H1 (cell line): ENCODE measurements at regions not wholly inside any gene's neighbourhood (a gene's known extent, or its start where the extent isn't known, plus 50 kb on each side); places are given as distances from the start of the nearest gene placed in this dataset.
A peak's percentile ranks its signal among the peaks of the same experiment; 100 is the strongest.

ENCODE experiments used
- CTCF ChIA-PET: fragments of 300-600 bp; sonication (Branson Sonifier 250); formaldehyde crosslinking; loops from one replicate; lab custom pipeline; 2021; ENCODE audit not compliant: partially characterized antibody; lab: Charles Lee
- POLR2A ChIA-PET: fragments of 300-600 bp; sonication (Branson Sonifier 250); formaldehyde crosslinking; loops from one replicate; lab custom pipeline; 2021; ENCODE audit warnings: inconsistent platforms; ENCODE audit not compliant: partially characterized antibody; lab: Charles Lee
- DNase-seq, 2 experiments: peaks; one replicate each; pipeline versions ENCODE4 v3.0.0 to v3.0.0-alpha.2; 2010 to 2022; ENCODE audit warnings: low spot score in 2 of 2, low read depth in 1 of 2, mixed read lengths in 1 of 2
- FAIRE-seq: peaks from 2 replicates; lab custom pipeline; 2011; peaks lifted over from hg19 to GRCh38; lab: Jason Lieb, UNC
- H2AFZ ChIP-seq: 2 replicates; pipeline ENCODE4 v1.8.1; 2012; ENCODE audit warnings: low read length, inconsistent platforms
- H2AK5ac ChIP-seq: 2 replicates; pipeline ENCODE4 v1.6.1; 2013; ENCODE audit warnings: low read depth, low read length
- H2BK120ac ChIP-seq: replicated peaks from 2 replicates; pipeline ENCODE3; 2013; ENCODE audit warnings: low read depth, low read length, inconsistent platforms
- H2BK12ac ChIP-seq: 2 replicates; pipeline ENCODE4 v1.6.1; 2013; ENCODE audit warnings: low read depth, low read length
- H2BK15ac ChIP-seq: 2 replicates; pipeline ENCODE4 v1.6.1; 2013; ENCODE audit warnings: low read length
- H2BK20ac ChIP-seq: 2 replicates; pipeline ENCODE4 v1.6.1; 2013; ENCODE audit warnings: low read length
- H2BK5ac ChIP-seq: 2 replicates; pipeline ENCODE4 v1.6.1; 2013; ENCODE audit warnings: low read depth, low read length
- H3K14ac ChIP-seq: 2 replicates; pipeline ENCODE4 v1.6.1; 2013; ENCODE audit warnings: inconsistent platforms; ENCODE audit not compliant: insufficient read length
- H3K18ac ChIP-seq: 2 replicates; pipeline ENCODE4 v1.6.1; 2013; ENCODE audit warnings: low read length; ENCODE audit errors: extremely low read depth
- H3K23ac ChIP-seq: 2 replicates; pipeline ENCODE4 v1.6.1; 2013; ENCODE audit warnings: inconsistent platforms; ENCODE audit not compliant: insufficient read length
- H3K23me2 ChIP-seq: 2 replicates; pipeline ENCODE4 v1.6.1; 2013; ENCODE audit warnings: low read depth, low read length
- H3K27ac ChIP-seq: 2 replicates; pipeline ENCODE4 v1.6.1; 2011; ENCODE audit warnings: low read depth, low read length, inconsistent platforms
- H3K27me3 ChIP-seq, 4 experiments: replicated peaks in 1 of 4; 1 replicate in 1 of 4; 2 replicates in 3 of 4; pipeline versions ENCODE4 v1.6.1 to v1.8.1; 2011 to 2013; ENCODE audit warnings: low read length in 3 of 4, mild to moderate bottlenecking in 3 of 4, inconsistent platforms in 2 of 4, mixed read lengths in 2 of 4, moderate library complexity in 1 of 4; ENCODE audit not compliant: control insufficient read depth in 3 of 4, insufficient read depth in 3 of 4; ENCODE audit errors: extremely low read depth in 1 of 4
- H3K36me3 ChIP-seq, 4 experiments: 2 replicates each; pipeline versions ENCODE4 v1.6.1 to v1.8.1; 2011 to 2013; ENCODE audit warnings: mild to moderate bottlenecking in 4 of 4, low read length in 3 of 4, moderate library complexity in 2 of 4, control low read depth in 1 of 4, inconsistent platforms in 1 of 4; ENCODE audit not compliant: insufficient read depth in 4 of 4, control insufficient read depth in 2 of 4
- H3K4ac ChIP-seq: replicated peaks from 2 replicates; pipeline ENCODE3; 2013; ENCODE audit warnings: low read length, low read depth, mixed read lengths, inconsistent platforms; ENCODE audit not compliant: insufficient read length
- H3K4me1 ChIP-seq, 4 experiments: replicated peaks in 1 of 4; 1 replicate in 1 of 4; 2 replicates in 3 of 4; pipeline versions ENCODE4 v1.6.1 to v1.8.1; 2011 to 2013; ENCODE audit warnings: low read length in 3 of 4, inconsistent platforms in 2 of 4, mixed read lengths in 1 of 4; ENCODE audit not compliant: insufficient read depth in 4 of 4, control insufficient read depth in 3 of 4
- H3K4me2 ChIP-seq, 2 experiments: 2 replicates each; pipeline versions ENCODE4 v1.6.1 to v1.8.1; 2011 to 2013; ENCODE audit warnings: low read depth in 2 of 2, low read length in 2 of 2, control low read depth in 1 of 2, inconsistent platforms in 1 of 2, mild to moderate bottlenecking in 1 of 2; ENCODE audit not compliant: insufficient read depth in 1 of 2
- H3K4me3 ChIP-seq, 4 experiments: fragments of 200-600, 300-600 bp in 1 of 4; sonication (generic), shearing (Covaris generic), sonication (Bioruptor Twin) in 1 of 4; 2 replicates each; pipeline versions ENCODE4 v1.5.1 to v1.8.1; 2011 to 2016; ENCODE audit warnings: low read length in 4 of 4, low read depth in 3 of 4, control low read depth in 2 of 4, inconsistent platforms in 2 of 4, mild to moderate bottlenecking in 2 of 4, mixed read lengths in 1 of 4, moderate library complexity in 1 of 4; ENCODE audit not compliant: insufficient read depth in 2 of 4; ENCODE audit errors: extremely low read depth in 1 of 4
- H3K56ac ChIP-seq: replicated peaks from 2 replicates; pipeline ENCODE3; 2013; ENCODE audit warnings: low read depth, mild to moderate bottlenecking, mixed read lengths, low read length, inconsistent platforms; ENCODE audit not compliant: insufficient read length
- H3K79me1 ChIP-seq: 2 replicates; pipeline ENCODE4 v1.6.1; 2013; ENCODE audit warnings: low read depth, low read length, control low read depth
- H3K79me2 ChIP-seq, 2 experiments: 2 replicates each; pipeline versions ENCODE4 v1.6.1 to v1.8.1; 2012 to 2013; ENCODE audit warnings: low read length in 2 of 2, mild to moderate bottlenecking in 2 of 2, inconsistent platforms in 1 of 2; ENCODE audit not compliant: insufficient read depth in 2 of 2, control insufficient read depth in 1 of 2
- H3K9ac ChIP-seq, 4 experiments: replicated peaks in 1 of 4; 1 replicate in 1 of 4; 2 replicates in 3 of 4; pipeline versions ENCODE4 v1.6.1 to v1.8.1; 2011 to 2013; ENCODE audit warnings: low read depth in 3 of 4, low read length in 3 of 4, control low read depth in 2 of 4, mild to moderate bottlenecking in 2 of 4, moderate library complexity in 2 of 4, inconsistent platforms in 1 of 4; ENCODE audit errors: extremely low read depth in 1 of 4
- H3K9me3 ChIP-seq, 2 experiments: 2 replicates each; pipeline versions ENCODE4 v1.6.1 to v1.8.1; 2012 to 2013; ENCODE audit warnings: mild to moderate bottlenecking in 2 of 2, moderate library complexity in 2 of 2, control low read depth in 1 of 2, inconsistent platforms in 1 of 2, low read depth in 1 of 2, low read length in 1 of 2, mixed read lengths in 1 of 2; ENCODE audit not compliant: insufficient read depth in 2 of 2
- H4K20me1 ChIP-seq, 2 experiments: replicated peaks in 1 of 2; 2 replicates each; pipeline versions ENCODE3 to v1.8.1; 2011 to 2013; ENCODE audit warnings: inconsistent platforms in 2 of 2, low read length in 2 of 2, mild to moderate bottlenecking in 1 of 2; ENCODE audit not compliant: insufficient read depth in 2 of 2, control insufficient read depth in 1 of 2
- H4K5ac ChIP-seq: 2 replicates; pipeline ENCODE4 v1.6.1; 2013; ENCODE audit warnings: low read length, low read depth, mixed read lengths, inconsistent platforms; ENCODE audit not compliant: insufficient read length
- H4K8ac ChIP-seq: 2 replicates; pipeline ENCODE4 v1.8.0; 2013; ENCODE audit warnings: mild to moderate bottlenecking, moderate library complexity, low read length, inconsistent platforms; ENCODE audit not compliant: insufficient read depth; ENCODE audit errors: extremely low read depth
- H4K91ac ChIP-seq: replicated peaks from 2 replicates; pipeline ENCODE3; 2013; ENCODE audit warnings: low read length, mixed read lengths, inconsistent platforms; ENCODE audit not compliant: insufficient read length
- BCL11A ChIP-seq, 2 experiments: IDR thresholded peaks; one replicate each; pipeline ENCODE4 v1.6.1; 2011; ENCODE audit warnings: low read depth in 2 of 2, low read length in 2 of 2, mild to moderate bottlenecking in 2 of 2
- CBX8 ChIP-seq: fragments of 300-800, 300-1000 bp; sonication (generic); IDR thresholded peaks from 2 replicates; pipeline ENCODE4 v1.7.1; 2016; ENCODE audit warnings: low read depth, low read length, borderline replicate concordance
- CEBPB ChIP-seq: IDR thresholded peaks from 2 replicates; pipeline ENCODE4 v1.6.1; 2012; ENCODE audit warnings: low read depth, low read length
- EP300 ChIP-seq, 2 experiments: IDR thresholded peaks; 1 replicate in 1 of 2; 2 replicates in 1 of 2; pipeline ENCODE4 v1.6.1; 2011 to 2012; ENCODE audit warnings: low read depth in 2 of 2, low read length in 2 of 2, mild to moderate bottlenecking in 2 of 2, borderline replicate concordance in 1 of 2, inconsistent platforms in 1 of 2, moderate library complexity in 1 of 2
- FOSL1 ChIP-seq: IDR thresholded peaks from 2 replicates; pipeline ENCODE4 v1.6.1; 2011; ENCODE audit warnings: mild to moderate bottlenecking, low read depth, low read length, moderate library complexity; ENCODE audit not compliant: insufficient read depth
- JUN ChIP-seq: IDR thresholded peaks from 2 replicates; pipeline ENCODE4 v1.6.1; 2011; ENCODE audit warnings: low read depth, mild to moderate bottlenecking, improper control_type of control experiment, low read length
- NANOG ChIP-seq: IDR thresholded peaks from 2 replicates; pipeline ENCODE4 v1.6.1; 2011; ENCODE audit warnings: low read length, low read depth, mild to moderate bottlenecking, inconsistent platforms; ENCODE audit not compliant: insufficient read depth, poor library complexity, severe bottlenecking
- PHF8 ChIP-seq: fragments of 200-600 bp; sonication (generic); conservative IDR thresholded peaks from 2 replicates; pipeline ENCODE4 v1.7.1; 2012; ENCODE audit warnings: low read depth, mild to moderate bottlenecking, inconsistent platforms, low read length, moderate library complexity
- RFX5 ChIP-seq: IDR thresholded peaks from 2 replicates; pipeline ENCODE4 v1.6.1; 2011; ENCODE audit warnings: low read depth, low read length, improper control_type of control experiment, borderline replicate concordance
- RNF2 ChIP-seq: fragments of 200-900, 300-1000 bp; sonication (generic); IDR thresholded peaks from 2 replicates; pipeline ENCODE4 v1.7.1; 2016; ENCODE audit warnings: borderline replicate concordance, low read depth, mild to moderate bottlenecking, antibody characterized with exemption, low read length; ENCODE audit not compliant: poor library complexity, severe bottlenecking; ENCODE audit errors: missing control alignments
- SIRT6 ChIP-seq: IDR thresholded peaks from one replicate; pipeline ENCODE4 v1.7.1; 2012; ENCODE audit warnings: low read length, inconsistent platforms
- SP2 ChIP-seq: IDR thresholded peaks from 2 replicates; pipeline ENCODE4 v1.6.1; 2012; ENCODE audit warnings: mild to moderate bottlenecking, low read length, inconsistent platforms
- USF2 ChIP-seq: IDR thresholded peaks from 2 replicates; pipeline ENCODE4 v1.6.1; 2011; ENCODE audit warnings: low read length, improper control_type of control experiment
- WGBS, 2 experiments: shearing (Covaris generic) in 1 of 2; methylation state at CpG; one replicate each; pipeline versions ENCODE4 v1.1.6 to v1.1.7; 2013 to 2015; ENCODE audit warnings: low lambda C conversion rate in 2 of 2, mixed read lengths in 2 of 2, inconsistent platforms in 1 of 2, low coverage in 1 of 2, missing lambda C conversion rate in 1 of 2; ENCODE audit not compliant: insufficient replicate concordance in 2 of 2, insufficient coverage in 1 of 2, insufficient read length in 1 of 2; ENCODE audit errors: extremely low coverage in 1 of 2, missing lambda C conversion rate in 1 of 2; 5-methylcytosine and 5-hydroxymethylcytosine counted together

- H2BK12ac ChIP-seq: no peak overlapping the region
- H2BK120ac ChIP-seq: no peak overlapping the region
- POLR2A ChIA-PET: no interaction called here
- no peaks in the 10 kb centered on the region for H3K36me3 ChIP-seq
- WGBS, 2 experiments: 80% methylated on average over 3 of the region's 3 CpGs; no CpG with 5 or more reads in 1 of the 2 experiments
- H4K8ac ChIP-seq: no peak overlapping the region
- no peaks in the 10 kb centered on the region for H3K23me2 ChIP-seq
- no peak for TF ChIP-seq BCL11A (IDR thresholded peaks at IDR 0.05; ENCODE audit: low read depth in 2 of 2, low read length in 2 of 2)
- TF ChIP-seq CEBPB: no peak
- no peak for TF ChIP-seq SIRT6
- no peak for TF ChIP-seq FOSL1
- no peak for TF ChIP-seq NANOG
- no peak for TF ChIP-seq CBX8
- TF ChIP-seq RNF2: no peak
- TF ChIP-seq PHF8: no peak
- TF ChIP-seq SP2: no peak
- no peak for TF ChIP-seq EP300 (IDR thresholded peaks at IDR 0.05; ENCODE audit: borderline replicate concordance in 1 of 2, low read depth in 2 of 2, low read length in 2 of 2)
- no peak for TF ChIP-seq RFX5
- no peak for TF ChIP-seq USF2
- TF ChIP-seq JUN: no peak
- H3K23ac ChIP-seq: no peak overlapping the region
- H3K9ac ChIP-seq: no peak overlapping the region
- no peak overlapping the region for H3K18ac ChIP-seq
- no peak for FAIRE-seq
- 0 out of 2 replicates have a peak overlapping the region, but pooled peaks have one; percentile 13 for H2AFZ ChIP-seq
- no peak overlapping the region for H3K14ac ChIP-seq
- H2BK20ac ChIP-seq: no peak overlapping the region
- no peak overlapping the region for H4K5ac ChIP-seq
- no peaks in the 10 kb centered on the region for H3K79me1 ChIP-seq
- no peak overlapping the region for H2AK5ac ChIP-seq
- no peak overlapping the region for H3K27ac ChIP-seq
- no peaks in the 10 kb centered on the region for H3K27me3 ChIP-seq
- no peak overlapping the region for H3K4me3 ChIP-seq
- H4K20me1 ChIP-seq: no peaks in the 10 kb centered on the region
- H3K56ac ChIP-seq: no peak overlapping the region
- DNase-seq: no peak
- no peak overlapping the region for H4K91ac ChIP-seq
- H3K4me2 ChIP-seq: no peak overlapping the region
- CTCF ChIA-PET: no interaction called here
- no peaks in the 10 kb centered on the region for H3K4me1 ChIP-seq
- H2BK15ac ChIP-seq: no peak overlapping the region
- no peak overlapping the region for H2BK5ac ChIP-seq
- H3K4ac ChIP-seq: no peak overlapping the region
- H3K79me2 ChIP-seq: no peaks in the 10 kb centered on the region
- no peaks in the 10 kb centered on the region for H3K9me3 ChIP-seq
These were observed 350.9 kb upstream of the CCDC179 start for GRCh38 chr11:23211221-23211620.
